ENCODE measurements at regions not wholly inside any gene's neighbourhood (a gene's known extent, or its start where the extent isn't known, plus 50 kb on each side); places are given as distances from the start of the nearest gene placed in this dataset.

- H3K27ac Mint-ChIP-seq: no peak overlapping the region
- DNase-seq: no peak
- no peaks in the 10 kb centered on the region for H3K27me3 ChIP-seq (ENCODE audit: insufficient read depth, low read length, poor library complexity, severe bottlenecking)
- H3K9me3 Mint-ChIP-seq: peaks cover 0 to 13% (median 2%) of the 10 kb centered on the region in 5 donors
- H3K4me1 ChIP-seq (ENCODE audit: insufficient read depth, low read length): no peaks in the 10 kb centered on the region
- no peak overlapping the region for H3K4me3 ChIP-seq (ENCODE audit: low read length)
- no peaks in the 10 kb centered on the region for H3K36me3 Mint-ChIP-seq
- no peaks in the 10 kb centered on the region for H3K4me1 Mint-ChIP-seq
- ChIA-PET CTCF (no interaction called here), POLR2A (no interaction called here)
- H3K27ac ChIP-seq (ENCODE audit: low read depth, low read length): no peak overlapping the region
- H3K4me3 Mint-ChIP-seq: no peak overlapping the region
- H3K27me3 Mint-ChIP-seq: peaks cover 0 to 1% of the 10 kb centered on the region in 2 donors
- no peaks in the 10 kb centered on the region for H3K9me3 ChIP-seq (ENCODE audit: low read length)
- no peaks in the 10 kb centered on the region for H3K36me3 ChIP-seq (ENCODE audit: insufficient read depth, low read length)
These were observed 227.5 kb upstream of the LRIG3 start for GRCh38 chr12:59147791-59148190.

DNA sequence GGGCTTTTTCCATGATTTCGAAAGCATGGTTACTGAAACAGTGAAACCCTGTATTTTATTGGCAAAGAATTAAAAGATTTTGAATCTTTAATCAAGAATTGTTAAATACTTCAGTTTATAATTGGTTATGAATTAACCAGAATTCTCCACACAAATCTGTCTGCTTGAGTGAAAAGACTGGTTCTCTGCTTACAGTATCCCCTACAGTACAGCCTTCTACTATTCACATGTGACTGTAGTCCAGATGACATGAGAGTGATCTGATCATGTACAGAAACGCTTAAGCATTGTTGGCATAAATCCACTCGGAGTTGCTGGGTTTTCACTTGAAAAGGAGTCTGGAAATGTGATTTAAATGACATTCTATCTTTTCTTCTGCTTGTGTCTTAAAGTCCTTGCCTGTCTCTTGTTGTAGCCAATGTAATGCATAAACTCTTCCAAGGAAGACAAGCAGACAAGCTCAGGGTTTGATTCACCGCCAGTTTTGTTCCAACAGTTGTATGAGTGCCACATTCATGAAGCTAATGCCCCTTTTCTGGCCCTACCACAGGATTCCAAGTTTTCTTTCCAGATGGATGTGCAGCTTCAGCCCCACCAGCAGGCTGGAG lies 222.0 kb upstream of the LRIG3 start:
- H3K4me1 Mint-ChIP-seq: no peaks in the 10 kb centered on the region
- H3K4me1 ChIP-seq (ENCODE audit: insufficient read depth, low read length): no peaks in the 10 kb centered on the region
- H3K27me3 Mint-ChIP-seq: no peaks in the 10 kb centered on the region
- H3K9me3 ChIP-seq (ENCODE audit: low read length): no peaks in the 10 kb centered on the region
- H3K4me3 ChIP-seq (ENCODE audit: low read length): no peak overlapping the region
- CTCF ChIA-PET: no interaction called here
- POLR2A ChIA-PET: no interaction called here
- no peaks in the 10 kb centered on the region for H3K27me3 ChIP-seq (ENCODE audit: insufficient read depth, low read length, poor library complexity, severe bottlenecking)
- H3K36me3 Mint-ChIP-seq: no peaks in the 10 kb centered on the region
- no peak for DNase-seq
- peaks cover 0 to 6% (median 2%) of the 10 kb centered on the region in 5 donors for H3K9me3 Mint-ChIP-seq
- H3K27ac Mint-ChIP-seq: no peak overlapping the region
- H3K27ac ChIP-seq (ENCODE audit: low read depth, low read length): no peak overlapping the region
- no peak overlapping the region for H3K4me3 Mint-ChIP-seq
- no peaks in the 10 kb centered on the region for H3K36me3 ChIP-seq (ENCODE audit: insufficient read depth, low read length)

DNA sequence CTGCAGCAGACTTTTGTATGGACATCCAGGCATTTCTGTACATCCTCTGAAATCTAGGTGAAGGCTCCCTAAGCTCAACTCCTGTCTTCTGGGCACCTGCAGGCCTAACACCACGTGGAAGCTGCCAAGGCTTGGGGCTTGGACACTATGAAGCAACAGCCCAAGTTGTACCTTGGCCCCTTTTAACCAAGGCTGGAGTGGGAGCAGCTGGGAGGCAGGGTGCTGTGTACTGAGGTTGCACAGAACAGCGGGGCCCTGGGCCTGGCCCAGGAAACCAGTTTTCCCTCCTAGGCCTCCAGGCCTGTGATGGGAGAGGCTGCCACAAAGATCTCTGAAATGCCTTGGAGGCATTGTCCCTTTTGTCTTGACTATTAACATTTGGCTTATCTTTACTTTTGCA lies 214.4 kb upstream of the LRIG3 start:
- H3K9me3 Mint-ChIP-seq: peaks cover 2 to 9% (median 4%) of the 10 kb centered on the region in 5 donors
- ChIA-PET POLR2A (no interaction called here), CTCF (no interaction called here)
- no peak overlapping the region for H3K27ac Mint-ChIP-seq
- Histone ChIP-seq H3K9me3 (ENCODE audit: low read length) (no peaks in the 10 kb centered on the region), H3K36me3 (ENCODE audit: insufficient read depth, low read length) (no peaks in the 10 kb centered on the region), H3K27me3 (ENCODE audit: insufficient read depth, low read length, poor library complexity, severe bottlenecking) (no peaks in the 10 kb centered on the region), H3K4me3 (ENCODE audit: low read length) (no peak overlapping the region), H3K27ac (ENCODE audit: low read depth, low read length) (no peak overlapping the region), H3K4me1 (ENCODE audit: insufficient read depth, low read length) (no peaks in the 10 kb centered on the region)
- no peak for DNase-seq
- no peaks in the 10 kb centered on the region for H3K4me1 Mint-ChIP-seq
- no peaks in the 10 kb centered on the region for H3K27me3 Mint-ChIP-seq
- H3K4me3 Mint-ChIP-seq: no peak overlapping the region
- H3K36me3 Mint-ChIP-seq: no peaks in the 10 kb centered on the region

GRCh38 chr12:59131462-59131861 lies 211.2 kb upstream of the LRIG3 start:
- Histone ChIP-seq H3K4me3 (ENCODE audit: low read length) (no peak overlapping the region), H3K9me3 (ENCODE audit: low read length) (no peaks in the 10 kb centered on the region), H3K4me1 (ENCODE audit: insufficient read depth, low read length) (no peaks in the 10 kb centered on the region), H3K36me3 (ENCODE audit: insufficient read depth, low read length) (no peaks in the 10 kb centered on the region), H3K27me3 (ENCODE audit: insufficient read depth, low read length, poor library complexity, severe bottlenecking) (no peaks in the 10 kb centered on the region), H3K27ac (ENCODE audit: low read depth, low read length) (no peak overlapping the region)
- H3K4me1 Mint-ChIP-seq: no peaks in the 10 kb centered on the region
- H3K36me3 Mint-ChIP-seq: no peaks in the 10 kb centered on the region
- ChIA-PET CTCF (no interaction called here), POLR2A (no interaction called here)
- no peak overlapping the region for H3K4me3 Mint-ChIP-seq
- H3K27me3 Mint-ChIP-seq: no peaks in the 10 kb centered on the region
- DNase-seq: no peak
- H3K27ac Mint-ChIP-seq: no peak overlapping the region
- peaks cover 4 to 9% (median 5%) of the 10 kb centered on the region in 5 donors for H3K9me3 Mint-ChIP-seq

GRCh38 chr12:59122784-59123183 lies 202.5 kb upstream of the LRIG3 start:
- Mint-ChIP-seq H3K36me3 (no peaks in the 10 kb centered on the region), H3K4me1 (no peaks in the 10 kb centered on the region), H3K4me3 (no peak overlapping the region), H3K9me3 (peaks cover 0 to 12% (median 5%) of the 10 kb centered on the region in 5 donors), H3K27ac (no peak overlapping the region), H3K27me3 (peaks cover 0 to 2% of the 10 kb centered on the region in 2 donors)
- Histone ChIP-seq H3K27me3 (ENCODE audit: insufficient read depth, low read length, poor library complexity, severe bottlenecking) (no peaks in the 10 kb centered on the region), H3K4me1 (ENCODE audit: insufficient read depth, low read length) (no peaks in the 10 kb centered on the region), H3K36me3 (ENCODE audit: insufficient read depth, low read length) (no peaks in the 10 kb centered on the region), H3K27ac (ENCODE audit: low read depth, low read length) (no peak overlapping the region), H3K9me3 (ENCODE audit: low read length) (no peaks in the 10 kb centered on the region), H3K4me3 (ENCODE audit: low read length) (no peak overlapping the region)
- CTCF ChIA-PET: no interaction called here
- POLR2A ChIA-PET: no interaction called here
- no peak for DNase-seq

GRCh38 chr12:59121451-59121850 lies 201.1 kb upstream of the LRIG3 start:
- Histone ChIP-seq H3K9me3 (ENCODE audit: low read length) (no peaks in the 10 kb centered on the region), H3K27ac (ENCODE audit: low read depth, low read length) (no peak overlapping the region), H3K36me3 (ENCODE audit: insufficient read depth, low read length) (no peaks in the 10 kb centered on the region), H3K27me3 (ENCODE audit: insufficient read depth, low read length, poor library complexity, severe bottlenecking) (no peaks in the 10 kb centered on the region), H3K4me1 (ENCODE audit: insufficient read depth, low read length) (no peaks in the 10 kb centered on the region), H3K4me3 (ENCODE audit: low read length) (no peak overlapping the region)
- peaks cover 0 to 7% (median 5%) of the 10 kb centered on the region in 5 donors for H3K9me3 Mint-ChIP-seq
- H3K27me3 Mint-ChIP-seq: peaks cover 0 to 2% of the 10 kb centered on the region in 2 donors
- no peak overlapping the region for H3K4me3 Mint-ChIP-seq
- no peak for DNase-seq
- POLR2A ChIA-PET: no interaction called here
- H3K4me1 Mint-ChIP-seq: no peaks in the 10 kb centered on the region
- no peaks in the 10 kb centered on the region for H3K36me3 Mint-ChIP-seq
- CTCF ChIA-PET: no interaction called here
- H3K27ac Mint-ChIP-seq: no peak overlapping the region

DNA sequence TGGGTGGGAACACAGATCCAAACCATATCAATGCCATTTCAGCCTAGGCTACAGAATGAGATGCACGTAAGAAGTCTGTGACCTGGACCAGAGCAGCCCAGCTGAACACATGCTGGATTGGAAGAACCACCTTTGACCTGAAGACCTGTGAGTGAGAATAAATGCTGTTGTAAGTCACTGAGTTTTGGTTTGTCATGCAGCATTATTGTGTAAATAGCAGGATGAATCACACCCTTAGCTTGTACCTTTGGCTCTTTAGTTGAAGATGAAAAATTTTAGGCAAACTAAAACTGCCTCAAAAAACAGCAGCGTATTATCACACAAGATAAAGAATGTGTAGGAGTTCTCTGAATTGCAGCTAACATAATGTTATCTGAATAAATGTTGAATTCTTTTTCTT lies 199.4 kb upstream of the LRIG3 start:
- Histone ChIP-seq H3K4me1 (ENCODE audit: insufficient read depth, low read length) (no peaks in the 10 kb centered on the region), H3K4me3 (ENCODE audit: low read length) (no peak overlapping the region), H3K27ac (ENCODE audit: low read depth, low read length) (no peak overlapping the region), H3K9me3 (ENCODE audit: low read length) (no peaks in the 10 kb centered on the region), H3K27me3 (ENCODE audit: insufficient read depth, low read length, poor library complexity, severe bottlenecking) (no peaks in the 10 kb centered on the region), H3K36me3 (ENCODE audit: insufficient read depth, low read length) (no peaks in the 10 kb centered on the region)
- no peaks in the 10 kb centered on the region for H3K4me1 Mint-ChIP-seq
- H3K9me3 Mint-ChIP-seq: peaks cover 0 to 6% (median 2%) of the 10 kb centered on the region in 5 donors
- peaks cover 0 to 2% of the 10 kb centered on the region in 2 donors for H3K27me3 Mint-ChIP-seq
- POLR2A ChIA-PET: no interaction called here
- CTCF ChIA-PET: no interaction called here
- no peaks in the 10 kb centered on the region for H3K36me3 Mint-ChIP-seq
- DNase-seq: no peak
- no peak overlapping the region for H3K4me3 Mint-ChIP-seq
- H3K27ac Mint-ChIP-seq: no peak overlapping the region

GRCh38 chr12:59118356-59118755 lies 198.1 kb upstream of the LRIG3 start:
- POLR2A ChIA-PET: no interaction called here

DNA sequence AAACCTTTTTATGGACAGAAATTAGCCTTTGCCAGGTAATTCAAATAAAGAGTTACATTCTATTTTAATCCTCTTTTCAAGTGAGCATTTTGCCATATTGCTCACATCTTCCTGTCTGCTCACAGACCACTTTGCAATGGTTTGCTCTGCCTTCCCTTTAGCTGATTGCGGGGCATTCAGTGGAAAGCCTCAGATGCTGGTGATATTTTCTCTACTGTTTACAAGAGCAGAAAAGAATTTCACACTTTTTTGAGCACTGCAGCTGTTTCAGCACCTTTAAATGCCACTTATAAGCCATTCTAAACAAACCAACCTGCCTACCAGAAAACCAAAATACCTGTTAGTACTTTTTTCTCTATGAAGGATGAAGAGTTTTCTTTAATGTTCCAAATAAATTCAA lies 195.7 kb upstream of the LRIG3 start:
- no peak overlapping the region for H3K27ac ChIP-seq (ENCODE audit: low read depth, low read length)
- H3K27me3 ChIP-seq (ENCODE audit: insufficient read depth, low read length, poor library complexity, severe bottlenecking): no peaks in the 10 kb centered on the region
- no peak for DNase-seq
- peaks cover 0 to 2% of the 10 kb centered on the region in 2 donors for H3K27me3 Mint-ChIP-seq
- ChIA-PET POLR2A (no interaction called here), CTCF (no interaction called here)
- no peak overlapping the region for H3K4me3 Mint-ChIP-seq
- no peak overlapping the region for H3K27ac Mint-ChIP-seq
- H3K36me3 Mint-ChIP-seq: no peaks in the 10 kb centered on the region
- peaks cover 0 to 5% (median 0%) of the 10 kb centered on the region in 5 donors for H3K9me3 Mint-ChIP-seq
- no peaks in the 10 kb centered on the region for H3K4me1 Mint-ChIP-seq
- no peaks in the 10 kb centered on the region for H3K36me3 ChIP-seq (ENCODE audit: insufficient read depth, low read length)
- H3K4me3 ChIP-seq (ENCODE audit: low read length): no peak overlapping the region
- H3K4me1 ChIP-seq (ENCODE audit: insufficient read depth, low read length): no peaks in the 10 kb centered on the region
- no peaks in the 10 kb centered on the region for H3K9me3 ChIP-seq (ENCODE audit: low read length)

More at GRCh38 chr12:59118356-59118755, 198.1 kb upstream of the LRIG3 start:
- no peak for DNase-seq
- Histone ChIP-seq H3K36me3 (ENCODE audit: insufficient read depth, low read length) (no peaks in the 10 kb centered on the region), H3K9me3 (ENCODE audit: low read length) (no peaks in the 10 kb centered on the region), H3K27ac (ENCODE audit: low read depth, low read length) (no peak overlapping the region), H3K27me3 (ENCODE audit: insufficient read depth, low read length, poor library complexity, severe bottlenecking) (no peaks in the 10 kb centered on the region), H3K4me1 (ENCODE audit: insufficient read depth, low read length) (no peaks in the 10 kb centered on the region), H3K4me3 (ENCODE audit: low read length) (no peak overlapping the region)
- H3K36me3 Mint-ChIP-seq: no peaks in the 10 kb centered on the region
- no peak overlapping the region for H3K27ac Mint-ChIP-seq
- CTCF ChIA-PET: no interaction called here
- peaks cover 0 to 2% of the 10 kb centered on the region in 2 donors for H3K27me3 Mint-ChIP-seq
- no peaks in the 10 kb centered on the region for H3K4me1 Mint-ChIP-seq
- no peak overlapping the region for H3K4me3 Mint-ChIP-seq
- H3K9me3 Mint-ChIP-seq: peaks cover 0 to 5% (median 0%) of the 10 kb centered on the region in 5 donors

All from CD8-positive, alpha-beta memory T cell (primary cell).